Neural cell (in vitro differentiated cells): ENCODE measurements at regions not wholly inside any gene's neighbourhood (a gene's known extent, or its start where the extent isn't known, plus 50 kb on each side); places are given as distances from the start of the nearest gene placed in this dataset.
"Not testable (repeated sequence)": the region's sequence is repeated elsewhere in the genome, so short reads cannot be mapped to it uniquely, and the experiment has no call there.

ENCODE experiments used
- EP300 ChIP-seq: fragments of 450-650 bp; conservative IDR thresholded peaks from 2 replicates; pipeline ENCODE4 v1.6.1; 2014; ENCODE audit warnings: antibody characterized with exemption, mild to moderate bottlenecking, moderate library complexity; ENCODE audit not compliant: poor library complexity, severe bottlenecking
- TF ChIP-seq, protein P1 (sequence below): fragments of 450-650 bp; IDR thresholded peaks from 2 replicates; pipeline ENCODE4 v1.5.1; 2014; ENCODE audit warnings: antibody characterized with exemption, mild to moderate bottlenecking, moderate library complexity; ENCODE audit not compliant: poor library complexity, severe bottlenecking

DNA sequence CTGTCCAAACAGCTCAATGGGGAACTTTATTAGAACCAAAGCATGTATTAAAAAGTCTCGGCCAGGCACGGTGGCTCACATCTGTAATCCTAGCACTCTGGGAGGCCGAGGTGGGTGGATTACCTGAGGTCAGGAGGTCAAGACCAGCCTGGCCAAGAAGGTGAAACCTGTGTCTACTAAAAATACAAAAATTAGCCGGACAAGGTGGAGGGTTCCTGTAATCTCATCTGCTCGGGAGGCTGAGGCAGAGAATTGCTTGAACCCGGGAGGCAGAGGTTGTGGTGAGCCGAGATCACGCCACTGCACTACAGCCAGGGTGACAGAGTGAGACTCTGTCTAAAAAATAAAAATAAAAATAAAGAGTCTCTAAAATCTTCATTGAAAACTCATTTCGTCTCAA lies 132.8 kb upstream of the TPTE start:
- TF ChIP-seq, protein P1, sequence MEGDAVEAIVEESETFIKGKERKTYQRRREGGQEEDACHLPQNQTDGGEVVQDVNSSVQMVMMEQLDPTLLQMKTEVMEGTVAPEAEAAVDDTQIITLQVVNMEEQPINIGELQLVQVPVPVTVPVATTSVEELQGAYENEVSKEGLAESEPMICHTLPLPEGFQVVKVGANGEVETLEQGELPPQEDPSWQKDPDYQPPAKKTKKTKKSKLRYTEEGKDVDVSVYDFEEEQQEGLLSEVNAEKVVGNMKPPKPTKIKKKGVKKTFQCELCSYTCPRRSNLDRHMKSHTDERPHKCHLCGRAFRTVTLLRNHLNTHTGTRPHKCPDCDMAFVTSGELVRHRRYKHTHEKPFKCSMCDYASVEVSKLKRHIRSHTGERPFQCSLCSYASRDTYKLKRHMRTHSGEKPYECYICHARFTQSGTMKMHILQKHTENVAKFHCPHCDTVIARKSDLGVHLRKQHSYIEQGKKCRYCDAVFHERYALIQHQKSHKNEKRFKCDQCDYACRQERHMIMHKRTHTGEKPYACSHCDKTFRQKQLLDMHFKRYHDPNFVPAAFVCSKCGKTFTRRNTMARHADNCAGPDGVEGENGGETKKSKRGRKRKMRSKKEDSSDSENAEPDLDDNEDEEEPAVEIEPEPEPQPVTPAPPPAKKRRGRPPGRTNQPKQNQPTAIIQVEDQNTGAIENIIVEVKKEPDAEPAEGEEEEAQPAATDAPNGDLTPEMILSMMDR: not testable (repeated sequence)
- TF ChIP-seq EP300: not testable (repeated sequence)
